ENCODE measurements at regions not wholly inside any gene's neighbourhood (a gene's known extent, or its start where the extent isn't known, plus 50 kb on each side); places are given as distances from the start of the nearest gene placed in this dataset.

GRCh38 chr11:69881467-69882269 is 62.5 kb upstream of the FGF3 start:
- no peak for TF ChIP-seq CTCF (IDR thresholded peaks at IDR 0.05; ENCODE audit: low read depth, low read length, missing control alignments)
- H3K4me3 ChIP-seq (ENCODE audit: low read depth, low read length): no peak overlapping the region
- no peak for DNase-seq (ENCODE audit: low read depth)

- TF ChIP-seq CTCF (IDR thresholded peaks at IDR 0.05; ENCODE audit: low read depth, low read length, missing control alignments): no peak
- H3K4me3 ChIP-seq (ENCODE audit: low read depth, low read length): no peak overlapping the region
- no peak for DNase-seq (ENCODE audit: low read depth)
Observed at GRCh38 chr11:69882270-69882608, 63.0 kb upstream of the FGF3 start.

GRCh38 chr11:69883292-69884255 is 64.4 kb upstream of the FGF3 start:
- no peak for DNase-seq (ENCODE audit: low read depth)
- no peak for TF ChIP-seq CTCF (IDR thresholded peaks at IDR 0.05; ENCODE audit: low read depth, low read length, missing control alignments)
- H3K4me3 ChIP-seq (ENCODE audit: low read depth, low read length): no peak overlapping the region

GRCh38 chr11:69884286-69884685 is 65.1 kb upstream of the FGF3 start:
- no peak for TF ChIP-seq CTCF (IDR thresholded peaks at IDR 0.05; ENCODE audit: low read depth, low read length, missing control alignments)
- DNase-seq (ENCODE audit: low read depth): no peak
- H3K4me3 ChIP-seq (ENCODE audit: low read depth, low read length): no peak overlapping the region

- no peak overlapping the region for H3K4me3 ChIP-seq (ENCODE audit: low read depth, low read length)
- DNase-seq (ENCODE audit: low read depth): no peak
- TF ChIP-seq CTCF (IDR thresholded peaks at IDR 0.05; ENCODE audit: low read depth, low read length, missing control alignments): no peak
Observed at GRCh38 chr11:69884751-69885150, 65.5 kb upstream of the FGF3 start.

- H3K4me3 ChIP-seq (ENCODE audit: low read depth, low read length): no peak overlapping the region
- no peak for TF ChIP-seq CTCF (IDR thresholded peaks at IDR 0.05; ENCODE audit: low read depth, low read length, missing control alignments)
- no peak for DNase-seq (ENCODE audit: low read depth)
Observed at GRCh38 chr11:69887330-69887729, 68.1 kb upstream of the FGF3 start.

All from GM12864 (cell line).